Lung (tissue), 11 donors: ENCODE measurements at regions not wholly inside any gene's neighbourhood (a gene's known extent, or its start where the extent isn't known, plus 50 kb on each side); places are given as distances from the start of the nearest gene placed in this dataset.
"Not testable (repeated sequence)": the region's sequence is repeated elsewhere in the genome, so short reads cannot be mapped to it uniquely, and the experiment has no call there.

Source experiments
- ATAC-seq: fragments of 200-7000 bp; cut with Tn5 transposase; one replicate; pipeline ENCODE4 v1.9.1; 2020; ENCODE audit warnings: moderate number of reproducible peaks; ENCODE audit not compliant: insufficient read depth, low FRiP score
- DNase-seq, 3 donors: peaks; one replicate each; pipeline ENCODE4 v3.0.0-alpha.2; 2013 to 2017
- H3K27ac ChIP-seq, 2 donors: one replicate each; pipeline ENCODE4 v1.5.1; 2013; ENCODE audit warnings: mild to moderate bottlenecking in 2 of 2, moderate library complexity in 2 of 2, control low read depth in 1 of 2, inconsistent platforms in 1 of 2, low read depth in 1 of 2, low read length in 1 of 2
- H3K27me3 ChIP-seq, 3 donors: one replicate each; pipeline ENCODE4 v1.5.1; 2013; ENCODE audit warnings: low read length in 2 of 3; ENCODE audit not compliant: control insufficient read depth in 3 of 3, insufficient read depth in 3 of 3
- H3K36me3 ChIP-seq, 4 donors: one replicate each; pipeline ENCODE4 v1.5.1; 2013; ENCODE audit warnings: low read length in 4 of 4, mild to moderate bottlenecking in 1 of 4, moderate library complexity in 1 of 4; ENCODE audit not compliant: control insufficient read depth in 4 of 4, insufficient read depth in 4 of 4
- H3K4me1 ChIP-seq, 5 donors: one replicate each; pipeline ENCODE4 v1.5.1; 2013; ENCODE audit warnings: low read length in 5 of 5, mild to moderate bottlenecking in 2 of 5, moderate library complexity in 1 of 5; ENCODE audit not compliant: control insufficient read depth in 5 of 5, insufficient read depth in 5 of 5
- H3K4me3 ChIP-seq: one replicate; pipeline ENCODE4 v1.5.1; 2013; ENCODE audit warnings: mild to moderate bottlenecking, control low read depth, moderate library complexity
- H3K9ac ChIP-seq, 2 donors: one replicate each; pipeline ENCODE4 v1.5.1; 2013; ENCODE audit warnings: low read length in 2 of 2, control low read depth in 1 of 2; ENCODE audit not compliant: insufficient read depth in 1 of 2
- H3K9me3 ChIP-seq, 4 donors: one replicate each; pipeline ENCODE4 v1.5.1; 2013; ENCODE audit warnings: low read length in 3 of 4, mild to moderate bottlenecking in 1 of 4, moderate library complexity in 1 of 4; ENCODE audit not compliant: control insufficient read depth in 4 of 4, insufficient read depth in 3 of 4
- CTCF ChIP-seq: IDR thresholded peaks from 2 replicates; pipeline ENCODE4 v1.5.1; 2012; ENCODE audit warnings: mild to moderate bottlenecking; ENCODE audit errors: control extremely low read depth, extremely low read depth
- WGBS, 2 donors: extraction: QIAGEN DNeasy Blood & Tissue Kit; methylation state at CpG; one replicate each; pipeline ENCODE4 v1.1.7; 2013; 5-methylcytosine and 5-hydroxymethylcytosine counted together
- donor health status: control.
- donor health status: control.
- donor health status: Bipolar disorder and iron deficiency.
- donor health status: healthy.
- donor health status: DM: yes; HTN: yes; CAD: no.

GRCh38 chrX:3532581-3533085 is 180.8 kb downstream of the PRKX start:
- ATAC-seq: no peak
- WGBS, 2 donors: 82 to 86% methylated on average over 3 of the region's 3 CpGs
- no peak overlapping the region for H3K4me3 ChIP-seq

GRCh38 chrX:3531435-3531834 is 182.0 kb downstream of the PRKX start:
- WGBS, 2 donors: 82 to 83% methylated on average over 3 of the region's 3 CpGs
- not testable (repeated sequence) for H3K9ac ChIP-seq, H3K27ac ChIP-seq, DNase-seq, H3K36me3 ChIP-seq, H3K4me3 ChIP-seq, ATAC-seq, H3K4me1 ChIP-seq
- peaks cover 0 to 81% (median 4%) of the 10 kb centered on the region in 3 donors for H3K27me3 ChIP-seq
- H3K9me3 ChIP-seq: peaks cover 0 to 11% (median 2%) of the 10 kb centered on the region in 4 donors

More at GRCh38 chrX:3532581-3533085, 180.8 kb downstream of the PRKX start:
- TF ChIP-seq CTCF: no peak
- peaks cover 0 to 70% (median 2%) of the 10 kb centered on the region in 3 donors for H3K27me3 ChIP-seq
- no peaks in the 10 kb centered on the region for H3K36me3 ChIP-seq
- no peak overlapping the region for H3K9ac ChIP-seq
- H3K4me1 ChIP-seq: no peaks in the 10 kb centered on the region
- no peak overlapping the region for H3K27ac ChIP-seq
- no peak for DNase-seq
- peaks cover 0 to 11% (median 2%) of the 10 kb centered on the region in 4 donors for H3K9me3 ChIP-seq

DNA sequence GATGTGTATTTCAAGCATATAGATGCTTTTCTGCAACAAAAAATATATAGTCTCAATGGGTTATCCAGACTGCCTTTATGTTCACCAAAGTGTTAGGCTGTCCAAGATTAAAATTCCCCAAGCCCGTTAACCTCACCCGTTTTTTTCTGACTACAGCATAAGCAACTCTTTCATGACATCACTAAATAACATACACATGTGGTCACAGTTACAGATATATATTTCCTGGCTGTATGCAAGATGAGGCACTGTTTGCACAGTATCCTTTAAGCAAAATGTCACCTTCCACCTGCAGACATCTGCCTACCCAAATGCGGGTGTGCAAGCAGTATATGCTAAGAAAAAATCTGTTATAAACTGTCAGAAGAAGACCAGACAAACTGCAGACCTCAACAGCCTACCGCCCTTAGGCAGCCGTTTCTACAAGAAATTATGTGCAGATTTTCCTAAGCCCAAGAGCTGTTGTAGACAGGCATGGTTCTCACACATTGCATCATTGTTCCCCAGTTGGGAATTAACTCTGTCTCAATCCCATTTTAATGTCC is 183.1 kb upstream of the MXRA5 start:
- WGBS, 2 donors: 81 to 92% methylated on average over 5 of the region's 5 CpGs
- ATAC-seq: no peak
- peaks cover 0 to 83% (median 11%) of the 10 kb centered on the region in 3 donors for H3K27me3 ChIP-seq
- no peaks in the 10 kb centered on the region for H3K36me3 ChIP-seq
- H3K9ac ChIP-seq: no peak overlapping the region
- H3K4me3 ChIP-seq: no peak overlapping the region
- no peak overlapping the region for H3K27ac ChIP-seq
- DNase-seq: no peak
- H3K9me3 ChIP-seq: peaks cover 0 to 6% (median 0%) of the 10 kb centered on the region in 4 donors
- H3K4me1 ChIP-seq: no peaks in the 10 kb centered on the region
- TF ChIP-seq CTCF: no peak

GRCh38 chrX:3527811-3528210 is 181.4 kb upstream of the MXRA5 start:
- Histone ChIP-seq H3K9ac (no peak overlapping the region), H3K27me3 (peaks cover 0 to 77% (median 18%) of the 10 kb centered on the region in 3 donors), H3K36me3 (no peaks in the 10 kb centered on the region), H3K4me3 (no peak overlapping the region), H3K4me1 (no peaks in the 10 kb centered on the region), H3K9me3 (peaks cover 0 to 4% (median 0%) of the 10 kb centered on the region in 4 donors), H3K27ac (no peak overlapping the region)
- no peak for TF ChIP-seq CTCF
- 91 to 95% methylated on average over 3 of the region's 3 CpGs for WGBS, 2 donors
- no peak for ATAC-seq
- DNase-seq: no peak
